ENCODE measurements at regions not wholly inside any gene's neighbourhood (a gene's known extent, or its start where the extent isn't known, plus 50 kb on each side); places are given as distances from the start of the nearest gene placed in this dataset.

DNA sequence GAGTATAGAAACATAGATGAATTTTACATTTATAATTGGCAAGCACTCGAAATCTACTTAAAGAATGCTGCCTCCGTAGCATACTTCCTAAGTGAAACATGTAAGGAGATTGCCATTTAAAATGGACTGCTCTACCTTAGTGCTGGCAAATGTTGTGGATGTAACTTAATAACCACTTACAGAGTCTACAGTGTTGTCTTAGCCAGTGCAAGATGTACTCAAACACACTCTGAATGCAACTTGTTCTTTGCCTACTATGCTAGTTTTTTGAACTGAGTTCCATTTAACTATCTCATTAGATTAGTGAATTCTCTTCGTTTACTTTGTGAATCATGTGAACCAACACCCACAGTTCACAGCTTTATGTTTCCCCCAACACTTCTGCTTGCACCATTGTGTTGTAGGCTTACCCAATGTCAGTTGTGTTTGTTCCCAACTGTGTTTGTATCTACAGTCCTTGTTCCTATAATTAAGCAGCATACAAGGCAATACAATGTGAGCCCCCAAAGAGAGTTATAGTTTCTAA is 345.5 kb upstream of the LYPLAL1 start:
- DNase-seq, result no peak
- H3K4me3 Mint-ChIP-seq (ENCODE audit: unreplicated experiment), result no peak overlapping the region
- TF ChIP-seq, protein P1, sequence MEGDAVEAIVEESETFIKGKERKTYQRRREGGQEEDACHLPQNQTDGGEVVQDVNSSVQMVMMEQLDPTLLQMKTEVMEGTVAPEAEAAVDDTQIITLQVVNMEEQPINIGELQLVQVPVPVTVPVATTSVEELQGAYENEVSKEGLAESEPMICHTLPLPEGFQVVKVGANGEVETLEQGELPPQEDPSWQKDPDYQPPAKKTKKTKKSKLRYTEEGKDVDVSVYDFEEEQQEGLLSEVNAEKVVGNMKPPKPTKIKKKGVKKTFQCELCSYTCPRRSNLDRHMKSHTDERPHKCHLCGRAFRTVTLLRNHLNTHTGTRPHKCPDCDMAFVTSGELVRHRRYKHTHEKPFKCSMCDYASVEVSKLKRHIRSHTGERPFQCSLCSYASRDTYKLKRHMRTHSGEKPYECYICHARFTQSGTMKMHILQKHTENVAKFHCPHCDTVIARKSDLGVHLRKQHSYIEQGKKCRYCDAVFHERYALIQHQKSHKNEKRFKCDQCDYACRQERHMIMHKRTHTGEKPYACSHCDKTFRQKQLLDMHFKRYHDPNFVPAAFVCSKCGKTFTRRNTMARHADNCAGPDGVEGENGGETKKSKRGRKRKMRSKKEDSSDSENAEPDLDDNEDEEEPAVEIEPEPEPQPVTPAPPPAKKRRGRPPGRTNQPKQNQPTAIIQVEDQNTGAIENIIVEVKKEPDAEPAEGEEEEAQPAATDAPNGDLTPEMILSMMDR (IDR thresholded peaks at IDR 0.05; ENCODE audit: partially characterized antibody, unreplicated experiment), result no peak
- no peak overlapping the region for H3K27ac Mint-ChIP-seq (ENCODE audit: unreplicated experiment)
- H3K36me3 Mint-ChIP-seq (ENCODE audit: unreplicated experiment), result no peaks in the 10 kb centered on the region
- H3K9me3 Mint-ChIP-seq (ENCODE audit: unreplicated experiment), result no peaks in the 10 kb centered on the region
- H3K27me3 Mint-ChIP-seq (ENCODE audit: unreplicated experiment), result peaks cover 2% of the 10 kb centered on the region
- H3K4me1 Mint-ChIP-seq (ENCODE audit: low read depth, unreplicated experiment), result no peaks in the 10 kb centered on the region

DNA sequence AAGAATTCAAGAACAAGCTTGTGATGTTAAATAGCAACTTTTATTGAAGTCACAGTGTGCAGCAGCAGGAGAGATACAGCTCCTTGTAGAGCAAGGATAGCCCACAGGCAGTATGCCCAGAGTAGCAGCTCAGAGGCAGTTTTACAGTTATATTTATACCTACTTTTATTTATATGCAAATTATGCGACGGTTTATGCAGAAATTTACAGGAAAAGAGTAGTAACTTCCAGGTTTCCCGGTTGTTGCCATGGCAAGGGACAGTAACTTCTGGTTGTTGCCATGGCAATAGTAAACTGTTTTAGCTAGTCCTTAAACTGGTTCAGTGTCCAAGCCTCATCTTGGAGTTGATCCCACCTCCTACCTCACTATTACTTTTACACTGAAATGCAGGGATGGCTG is 344.6 kb upstream of the LYPLAL1 start:
- H3K36me3 Mint-ChIP-seq (ENCODE audit: unreplicated experiment), result no peaks in the 10 kb centered on the region
- peaks cover 2% of the 10 kb centered on the region for H3K27me3 Mint-ChIP-seq (ENCODE audit: unreplicated experiment)
- H3K4me1 Mint-ChIP-seq (ENCODE audit: low read depth, unreplicated experiment), result no peaks in the 10 kb centered on the region
- TF ChIP-seq, protein P1 (IDR thresholded peaks at IDR 0.05; ENCODE audit: partially characterized antibody, unreplicated experiment), result no peak
- no peak overlapping the region for H3K27ac Mint-ChIP-seq (ENCODE audit: unreplicated experiment)
- H3K4me3 Mint-ChIP-seq (ENCODE audit: unreplicated experiment), result no peak overlapping the region
- no peak for DNase-seq
- H3K9me3 Mint-ChIP-seq (ENCODE audit: unreplicated experiment), result no peaks in the 10 kb centered on the region

DNA sequence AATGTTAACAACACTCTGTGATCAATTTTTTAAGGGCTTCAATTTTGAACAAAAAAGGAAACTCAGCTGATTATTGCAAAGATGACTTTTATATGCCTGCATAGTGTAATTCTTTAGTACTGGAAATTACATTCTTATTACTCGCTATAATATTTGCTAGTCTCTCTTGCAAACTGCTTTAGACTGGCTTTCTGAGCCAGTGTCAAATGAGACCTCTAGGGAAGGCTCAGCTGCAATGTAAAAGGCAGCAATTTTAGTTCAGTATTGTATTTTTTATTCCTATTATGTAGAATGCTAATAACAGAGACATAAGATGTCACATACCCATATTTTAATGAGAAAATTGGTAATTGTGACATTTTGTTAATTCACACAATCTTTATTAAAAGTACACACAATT is 338.1 kb upstream of the LYPLAL1 start:
- TF ChIP-seq, protein P1 (IDR thresholded peaks at IDR 0.05; ENCODE audit: partially characterized antibody, unreplicated experiment), result no peak
- Mint-ChIP-seq H3K9me3 (ENCODE audit: unreplicated experiment) (no peaks in the 10 kb centered on the region), H3K27ac (ENCODE audit: unreplicated experiment) (no peak overlapping the region), H3K4me3 (ENCODE audit: unreplicated experiment) (no peak overlapping the region), H3K27me3 (ENCODE audit: unreplicated experiment) (no peaks in the 10 kb centered on the region), H3K36me3 (ENCODE audit: unreplicated experiment) (no peaks in the 10 kb centered on the region), H3K4me1 (ENCODE audit: low read depth, unreplicated experiment) (no peaks in the 10 kb centered on the region)
- DNase-seq, result no peak

DNA sequence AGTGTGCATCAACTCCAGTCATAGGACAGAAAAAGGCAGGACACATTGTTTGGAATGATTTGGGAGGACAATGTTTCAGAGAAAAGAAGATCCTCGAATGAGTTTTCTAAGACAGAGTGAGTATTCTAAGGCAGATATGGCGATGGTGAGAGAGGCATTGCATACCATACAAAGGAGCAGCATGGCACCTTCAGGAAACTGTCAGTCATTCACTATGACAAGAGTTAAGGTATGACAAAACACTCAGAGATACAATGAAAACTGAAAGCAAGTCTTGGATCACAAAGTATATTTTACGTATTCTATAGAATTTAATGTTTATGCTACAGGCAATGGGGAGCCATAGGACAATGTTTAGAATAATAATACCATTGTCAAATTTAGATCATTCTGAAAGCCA is 337.4 kb upstream of the LYPLAL1 start:
- Mint-ChIP-seq H3K4me3 (ENCODE audit: unreplicated experiment) (no peak overlapping the region), H3K4me1 (ENCODE audit: low read depth, unreplicated experiment) (no peaks in the 10 kb centered on the region), H3K36me3 (ENCODE audit: unreplicated experiment) (no peaks in the 10 kb centered on the region), H3K9me3 (ENCODE audit: unreplicated experiment) (no peaks in the 10 kb centered on the region), H3K27ac (ENCODE audit: unreplicated experiment) (no peak overlapping the region), H3K27me3 (ENCODE audit: unreplicated experiment) (no peaks in the 10 kb centered on the region)
- DNase-seq, result no peak
- TF ChIP-seq, protein P1 (IDR thresholded peaks at IDR 0.05; ENCODE audit: partially characterized antibody, unreplicated experiment), result no peak

DNA sequence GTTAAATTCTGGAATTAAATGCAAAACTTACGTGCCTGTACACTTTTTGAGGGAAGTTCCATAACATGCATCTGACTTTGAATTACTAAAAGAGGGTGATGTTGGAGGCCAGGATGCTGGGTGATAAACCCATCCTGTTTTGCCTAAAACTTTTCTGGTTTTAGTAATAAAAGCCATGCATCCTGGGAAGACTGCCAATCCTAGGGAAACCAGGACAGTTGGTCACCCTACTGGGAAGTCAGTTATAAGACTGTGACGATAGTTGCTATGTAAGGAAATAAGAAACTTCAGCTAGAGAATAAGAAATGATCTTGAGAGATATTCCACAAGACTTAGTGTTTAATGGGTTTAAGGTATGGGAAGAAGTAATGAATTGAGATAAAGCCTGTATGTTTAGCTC is 336.6 kb upstream of the LYPLAL1 start:
- DNase-seq, result no peak
- H3K27ac Mint-ChIP-seq (ENCODE audit: unreplicated experiment), result no peak overlapping the region
- H3K36me3 Mint-ChIP-seq (ENCODE audit: unreplicated experiment), result no peaks in the 10 kb centered on the region
- no peaks in the 10 kb centered on the region for H3K4me1 Mint-ChIP-seq (ENCODE audit: low read depth, unreplicated experiment)
- no peaks in the 10 kb centered on the region for H3K9me3 Mint-ChIP-seq (ENCODE audit: unreplicated experiment)
- no peaks in the 10 kb centered on the region for H3K27me3 Mint-ChIP-seq (ENCODE audit: unreplicated experiment)
- TF ChIP-seq, protein P1 (IDR thresholded peaks at IDR 0.05; ENCODE audit: partially characterized antibody, unreplicated experiment), result no peak
- H3K4me3 Mint-ChIP-seq (ENCODE audit: unreplicated experiment), result no peak overlapping the region
